Activated CD8-positive, alpha-beta T cell treated with anti-CD3 and anti-CD28 coated beads for 36 hours (primary cell): ENCODE measurements at regions not wholly inside any gene's neighbourhood (a gene's known extent, or its start where the extent isn't known, plus 50 kb on each side); places are given as distances from the start of the nearest gene placed in this dataset.

ENCODE experiments used
- ATAC-seq: fragments of 200-7000 bp; cut with Tn5 transposase; one replicate; pipeline ENCODE4 v1.10.0; 2021; ENCODE audit warnings: mild to moderate bottlenecking, moderate library complexity
- CTCF ChIA-PET: fragments of 350-600 bp; sonication (Branson Sonifier 250); formaldehyde crosslinking; loops from one replicate; lab custom pipeline; 2021; ENCODE audit warnings: antibody characterized with exemption; lab: Charles Lee
- POLR2A ChIA-PET: fragments of 350-600 bp; sonication (Branson Sonifier 250); formaldehyde crosslinking; loops from one replicate; lab custom pipeline; 2021; ENCODE audit warnings: antibody characterized with exemption; lab: Charles Lee
- DNase-seq: peaks from one replicate; pipeline ENCODE4 v3.0.0-alpha.2; 2020
- H3K27ac Mint-ChIP-seq: one replicate; pipeline ENCODE4 v1.8.0; 2021; ENCODE audit warnings: mild to moderate bottlenecking, mixed read lengths
- H3K27me3 Mint-ChIP-seq: one replicate; pipeline ENCODE4 v1.8.0; 2021; ENCODE audit warnings: mixed read lengths
- H3K36me3 Mint-ChIP-seq: one replicate; pipeline ENCODE4 v1.8.0; 2021; ENCODE audit warnings: low read depth, mixed read lengths
- H3K4me1 Mint-ChIP-seq: one replicate; pipeline ENCODE4 v1.8.0; 2021; ENCODE audit warnings: low read depth, mixed read lengths
- H3K4me3 Mint-ChIP-seq: one replicate; pipeline ENCODE4 v1.8.0; 2021; ENCODE audit warnings: mild to moderate bottlenecking, moderate library complexity, mixed read lengths
- H3K9me3 Mint-ChIP-seq: one replicate; pipeline ENCODE4 v1.8.0; 2021; ENCODE audit warnings: mixed read lengths
- CTCF ChIP-seq: fragments of 200-600 bp; IDR thresholded peaks from one replicate; pipeline ENCODE4 v1.8.0; 2022; ENCODE audit warnings: antibody characterized with exemption, mild to moderate bottlenecking
- intact Hi-C: fragments of 100-400 bp; cut with micrococcal nuclease; formaldehyde crosslinking; loops from one replicate; pipeline ENCODE4 v1.10.0; 2022

DNA sequence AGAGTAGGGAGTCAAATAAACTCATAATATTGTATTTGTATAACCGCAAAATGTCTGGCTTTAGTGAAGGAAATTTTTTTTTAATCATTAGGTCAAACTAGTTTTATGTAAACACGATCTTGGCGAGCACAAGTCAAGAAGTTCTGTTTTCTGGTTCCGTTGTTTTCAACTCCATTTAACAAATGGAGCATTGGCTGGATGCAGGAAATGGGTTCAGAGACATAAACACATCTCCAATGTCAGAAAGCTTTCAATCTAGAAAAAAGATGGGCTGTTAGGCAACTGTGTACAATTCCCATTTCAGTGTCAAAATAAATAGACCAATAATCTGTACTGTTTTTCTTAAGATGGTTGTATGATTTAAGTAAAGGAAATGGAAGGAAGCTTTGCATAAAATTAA lies 292.8 kb downstream of the TBL1XR1 start:
- no peaks in the 10 kb centered on the region for H3K36me3 Mint-ChIP-seq
- peaks cover 6% of the 10 kb centered on the region for H3K27me3 Mint-ChIP-seq
- H3K27ac Mint-ChIP-seq = no peak overlapping the region
- TF ChIP-seq CTCF = no peak
- ChIA-PET CTCF (no interaction called here), POLR2A (no interaction called here)
- H3K4me1 Mint-ChIP-seq = no peaks in the 10 kb centered on the region
- intact Hi-C loops = no loop called here
- ATAC-seq (no peak), DNase-seq (no peak)
- H3K4me3 Mint-ChIP-seq = no peak overlapping the region
- H3K9me3 Mint-ChIP-seq = no peaks in the 10 kb centered on the region

DNA sequence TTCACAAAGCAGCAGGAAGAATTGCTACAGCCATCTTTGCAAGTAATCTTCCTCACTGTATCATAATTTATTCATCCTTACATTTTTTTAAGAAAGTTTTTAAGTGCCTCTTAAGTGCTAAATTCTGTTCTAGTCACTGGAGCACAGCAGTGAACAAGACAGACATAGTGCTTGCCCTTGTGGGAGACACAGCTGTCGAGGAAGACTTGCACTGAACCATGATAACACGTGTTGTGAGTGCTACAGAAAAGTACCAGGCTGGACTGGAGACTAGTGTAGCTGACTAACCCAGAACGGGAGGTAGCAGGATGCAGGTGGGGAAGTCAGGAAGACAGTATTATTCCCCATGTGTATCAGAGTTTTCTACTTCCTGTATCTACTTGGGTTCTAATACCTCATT lies 300.6 kb downstream of the TBL1XR1 start:
- ATAC-seq = no peak
- H3K9me3 Mint-ChIP-seq = no peaks in the 10 kb centered on the region
- H3K27ac Mint-ChIP-seq = no peak overlapping the region
- no peak overlapping the region for H3K4me3 Mint-ChIP-seq
- ChIA-PET CTCF (no interaction called here), POLR2A (no interaction called here)
- intact Hi-C loops = no loop called here
- H3K4me1 Mint-ChIP-seq = no peaks in the 10 kb centered on the region
- TF ChIP-seq CTCF = no peak
- H3K27me3 Mint-ChIP-seq = peaks cover 15% of the 10 kb centered on the region
- no peak for DNase-seq
- H3K36me3 Mint-ChIP-seq = no peaks in the 10 kb centered on the region

DNA sequence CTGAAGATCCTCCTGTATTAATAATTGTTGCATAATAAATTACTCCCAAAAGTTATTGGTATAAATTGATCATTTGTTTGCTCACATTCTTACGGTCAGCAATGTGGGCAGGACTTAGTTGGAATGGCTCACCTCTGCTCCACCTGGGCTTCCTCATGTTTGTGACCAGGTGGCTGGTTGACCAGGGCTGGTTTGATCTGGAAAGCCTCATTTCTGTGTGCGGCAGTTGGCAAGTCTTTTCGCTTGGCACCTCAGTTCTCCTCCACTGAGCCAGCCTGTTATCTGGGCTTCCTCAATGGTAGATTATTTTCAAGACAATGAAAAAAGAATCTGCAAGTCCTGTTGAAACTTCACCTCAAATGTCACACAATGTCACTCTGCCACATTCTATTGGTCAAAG lies 301.1 kb downstream of the TBL1XR1 start:
- CTCF ChIA-PET = no interaction called here
- ATAC-seq (no peak), DNase-seq (no peak)
- intact Hi-C loops = no loop called here
- peaks cover 15% of the 10 kb centered on the region for H3K27me3 Mint-ChIP-seq
- H3K4me3 Mint-ChIP-seq = no peak overlapping the region
- H3K9me3 Mint-ChIP-seq = no peaks in the 10 kb centered on the region
- no peaks in the 10 kb centered on the region for H3K36me3 Mint-ChIP-seq
- POLR2A ChIA-PET = no interaction called here
- no peaks in the 10 kb centered on the region for H3K4me1 Mint-ChIP-seq
- TF ChIP-seq CTCF = no peak
- H3K27ac Mint-ChIP-seq = no peak overlapping the region

- CTCF ChIA-PET = interaction anchor here (0.8 kb wide), 1 partner anchor 59 kb away, joined by 3 read pairs; no protein-coding TSS in a partner anchor
- intact Hi-C loops = no loop called here
- Mint-ChIP-seq H3K4me3 (no peak overlapping the region), H3K36me3 (no peaks in the 10 kb centered on the region), H3K4me1 (no peaks in the 10 kb centered on the region), H3K9me3 (peaks cover 5% of the 10 kb centered on the region), H3K27me3 (peaks cover 8% of the 10 kb centered on the region), H3K27ac (no peak overlapping the region)
- ATAC-seq (no peak), DNase-seq (no peak)
- POLR2A ChIA-PET = no interaction called here
- TF ChIP-seq CTCF = no peak
Observed at GRCh38 chr3:176879710-176880109, 317.6 kb downstream of the TBL1XR1 start.

DNA sequence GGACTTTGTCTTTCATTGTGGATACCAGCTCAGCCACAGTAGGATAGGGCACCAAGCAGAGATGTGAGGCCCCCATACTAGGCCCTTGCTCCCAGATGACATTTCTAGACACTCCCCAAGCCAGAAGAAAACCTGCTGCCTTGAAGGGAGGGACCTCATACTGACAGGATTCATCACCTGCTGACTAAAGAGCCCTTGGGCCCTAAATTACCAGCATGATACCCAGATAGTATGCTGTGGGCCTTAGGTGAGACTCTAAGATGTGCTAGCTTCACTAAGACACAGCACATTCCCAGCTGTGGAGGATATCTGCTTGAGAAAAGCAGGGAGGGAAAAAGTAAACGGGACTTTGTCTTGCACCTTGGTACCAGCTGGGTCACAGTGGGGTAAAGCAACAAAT lies 324.0 kb downstream of the TBL1XR1 start:
- ATAC-seq (no peak), DNase-seq (no peak)
- H3K9me3 Mint-ChIP-seq = peaks cover 9% of the 10 kb centered on the region
- TF ChIP-seq CTCF = no peak
- H3K4me1 Mint-ChIP-seq = peaks cover 4% of the 10 kb centered on the region
- H3K36me3 Mint-ChIP-seq = no peaks in the 10 kb centered on the region
- POLR2A ChIA-PET = no interaction called here
- CTCF ChIA-PET = interaction anchor here (1.0 to 5.3 kb wide), 15 partner anchors 8 to 1512 kb away, joined by 3 to 49 read pairs (median 5); no protein-coding TSS in a partner anchor
- H3K27me3 Mint-ChIP-seq = no peaks in the 10 kb centered on the region
- peak overlapping the region; percentile 85 for H3K27ac Mint-ChIP-seq
- no peak overlapping the region for H3K4me3 Mint-ChIP-seq
- intact Hi-C loops = loop anchor here (2.0 kb wide), 1 partner anchor 66 kb away; no protein-coding TSS in a partner anchor
